ENCODE measurements at regions not wholly inside any gene's neighbourhood (a gene's known extent, or its start where the extent isn't known, plus 50 kb on each side); places are given as distances from the start of the nearest gene placed in this dataset.

DNA sequence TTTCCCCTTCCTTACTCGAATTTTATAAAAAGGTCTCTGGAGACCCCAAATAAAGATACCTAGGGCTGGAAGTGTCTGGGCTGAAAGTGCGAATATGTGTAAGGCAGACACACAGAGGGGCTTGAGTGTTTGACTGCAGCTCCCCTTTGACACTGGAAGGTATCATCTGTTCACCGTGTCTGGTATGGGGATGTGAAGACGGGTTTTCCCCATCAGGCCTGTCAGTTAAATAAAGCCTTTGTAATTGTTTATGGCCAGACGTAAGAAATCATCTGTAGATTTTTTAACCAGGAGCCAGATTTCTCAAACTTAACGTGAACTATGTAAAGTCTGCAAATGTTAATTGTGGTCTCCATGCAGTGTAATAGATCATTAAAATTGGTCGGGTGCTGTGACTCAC, 1173.4 kb downstream of the AMY1C start:
- Histone ChIP-seq H3K27me3 (ENCODE audit: control insufficient read depth, insufficient read depth, low read length) (no peaks in the 10 kb centered on the region), H3K27ac (ENCODE audit: low read depth, low read length) (no peak overlapping the region), H3K4me3 (ENCODE audit: low read length) (no peak overlapping the region), H3K36me3 (ENCODE audit: control insufficient read depth, insufficient read depth, low read length) (no peaks in the 10 kb centered on the region), H3K9ac (ENCODE audit: low read length) (no peak overlapping the region), H3K4me1 (ENCODE audit: control insufficient read depth, insufficient read depth, low read length) (no peaks in the 10 kb centered on the region)

DNA sequence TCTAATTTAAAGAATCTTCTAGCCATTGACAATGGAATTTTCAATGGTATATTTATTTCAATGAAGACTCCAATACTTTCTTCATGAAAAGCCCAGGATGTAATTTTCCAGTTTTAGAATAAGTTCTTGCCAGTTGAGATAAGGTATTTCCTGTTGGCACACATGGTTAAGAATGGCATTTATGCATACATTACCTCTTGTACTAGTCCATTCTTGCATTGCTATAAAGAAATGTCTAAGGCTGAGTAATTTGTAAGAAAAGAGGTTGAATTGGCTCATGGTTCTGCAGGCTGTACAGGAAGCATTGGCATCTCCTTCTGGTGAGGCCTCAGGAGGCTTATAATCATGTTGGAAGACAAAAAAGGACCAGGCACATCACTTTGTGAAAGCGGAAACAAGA, 1179.6 kb downstream of the AMY1C start:
- Histone ChIP-seq H3K9ac (ENCODE audit: low read length) (no peak overlapping the region), H3K4me1 (ENCODE audit: control insufficient read depth, insufficient read depth, low read length) (no peaks in the 10 kb centered on the region), H3K27ac (ENCODE audit: low read depth, low read length) (no peak overlapping the region), H3K4me3 (ENCODE audit: low read length) (no peak overlapping the region), H3K36me3 (ENCODE audit: control insufficient read depth, insufficient read depth, low read length) (no peaks in the 10 kb centered on the region), H3K27me3 (ENCODE audit: control insufficient read depth, insufficient read depth, low read length) (no peaks in the 10 kb centered on the region)

DNA sequence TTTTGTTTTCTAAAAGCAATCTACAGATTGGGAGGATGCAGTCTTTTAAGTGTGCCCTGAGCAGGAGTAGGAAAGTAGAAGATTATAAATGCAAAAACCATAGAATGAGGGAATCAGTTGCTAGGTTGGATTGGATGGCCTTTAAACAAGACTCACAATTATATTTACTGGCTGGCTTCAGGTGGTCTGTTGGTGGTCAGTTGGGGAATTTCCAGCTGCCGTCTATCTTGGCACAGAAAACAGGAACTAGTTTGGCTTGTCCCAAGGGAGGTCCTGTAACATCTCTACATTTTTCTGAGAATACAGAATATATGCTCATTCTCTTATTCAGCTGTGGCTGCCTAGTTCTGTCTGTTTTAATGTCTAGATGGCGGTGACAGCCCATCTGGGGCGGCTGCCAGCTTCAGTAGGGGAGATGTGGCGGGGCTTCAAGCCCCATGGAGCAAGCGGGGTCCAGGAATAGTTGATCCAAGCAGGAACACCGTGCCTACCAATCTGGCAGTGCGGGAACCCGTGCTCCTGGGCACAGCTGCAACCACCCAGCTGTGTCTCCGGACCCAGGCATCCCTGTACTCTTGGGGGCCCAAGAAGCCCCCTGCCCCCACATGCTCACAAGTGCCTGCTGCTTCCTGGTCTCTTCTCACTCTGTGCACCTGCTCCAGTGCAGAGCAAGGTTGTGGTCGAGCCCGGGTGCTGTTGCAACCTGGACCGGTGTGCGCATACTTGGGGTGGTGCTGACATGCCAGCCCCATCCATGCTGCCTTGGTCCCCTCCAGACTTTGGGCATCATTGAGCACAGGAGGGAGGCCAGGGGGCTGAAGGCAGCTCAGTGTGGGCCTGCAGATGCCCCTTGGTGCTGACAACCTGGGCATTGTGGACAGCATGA, 1182.6 kb downstream of the AMY1C start:
- Histone ChIP-seq H3K4me1 (ENCODE audit: control insufficient read depth, insufficient read depth, low read length) (no peaks in the 10 kb centered on the region), H3K4me3 (ENCODE audit: low read length) (no peak overlapping the region), H3K27me3 (ENCODE audit: control insufficient read depth, insufficient read depth, low read length) (no peaks in the 10 kb centered on the region), H3K27ac (ENCODE audit: low read depth, low read length) (no peak overlapping the region), H3K9ac (ENCODE audit: low read length) (no peak overlapping the region), H3K36me3 (ENCODE audit: control insufficient read depth, insufficient read depth, low read length) (no peaks in the 10 kb centered on the region)

DNA sequence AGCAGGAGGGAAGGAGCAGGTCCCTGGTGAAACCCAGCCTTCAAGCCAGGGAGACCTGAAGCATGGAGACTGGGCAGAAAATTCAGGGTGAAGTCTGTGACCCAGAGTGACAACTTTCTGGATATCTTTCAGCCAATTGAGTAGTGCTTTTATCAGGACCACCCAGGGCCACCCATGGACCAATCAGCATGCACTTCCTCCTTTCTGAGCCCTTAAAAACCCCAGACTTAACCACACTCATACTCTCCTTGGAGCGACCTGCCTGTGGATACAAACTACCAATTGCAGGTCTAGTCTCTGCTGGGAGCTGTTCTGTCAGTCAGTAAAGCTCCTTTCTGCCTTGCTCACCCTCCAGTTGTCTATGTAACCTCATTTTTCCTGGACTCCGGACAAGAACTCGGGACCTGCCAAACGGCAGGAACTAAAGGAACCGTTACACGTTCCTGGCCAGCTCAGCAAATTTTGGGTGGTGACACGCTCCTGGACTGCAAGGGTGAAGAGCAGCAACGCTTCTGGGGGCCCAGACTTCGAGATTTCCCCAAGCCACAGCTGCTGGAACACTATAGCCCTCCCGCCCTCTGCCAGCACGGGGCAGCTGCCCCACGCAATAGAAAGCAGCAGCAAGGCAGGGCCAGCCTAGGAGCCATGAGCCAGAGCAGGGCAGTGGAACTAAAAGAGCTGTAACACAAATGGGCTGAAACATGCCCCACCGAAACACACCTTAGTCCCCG, 1183.4 kb downstream of the AMY1C start:
- Histone ChIP-seq H3K27me3 (ENCODE audit: control insufficient read depth, insufficient read depth, low read length) (no peaks in the 10 kb centered on the region), H3K27ac (ENCODE audit: low read depth, low read length) (no peak overlapping the region), H3K36me3 (ENCODE audit: control insufficient read depth, insufficient read depth, low read length) (no peaks in the 10 kb centered on the region)

DNA sequence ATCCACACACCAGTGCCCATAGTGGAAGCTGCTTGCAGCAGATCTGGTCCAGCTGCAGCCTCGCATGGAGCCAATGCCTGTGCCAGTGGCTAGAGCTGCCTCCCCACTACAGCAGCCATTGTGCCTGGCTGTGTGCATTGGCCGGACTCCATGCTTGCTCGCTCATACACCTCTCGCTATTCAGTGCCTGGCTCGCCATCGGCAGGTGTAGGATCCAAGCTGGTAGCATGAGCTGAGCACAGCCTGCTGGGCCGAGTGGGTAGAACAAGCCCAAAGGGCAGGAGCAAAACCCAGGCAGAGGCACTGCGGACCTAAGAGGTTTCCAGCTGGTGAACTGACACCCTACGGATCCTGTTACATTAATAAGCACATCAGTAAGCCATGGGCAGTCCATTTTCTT, 1184.1 kb downstream of the AMY1C start:
- H3K9ac ChIP-seq (ENCODE audit: low read length) = no peak overlapping the region
- H3K36me3 ChIP-seq (ENCODE audit: control insufficient read depth, insufficient read depth, low read length) = no peaks in the 10 kb centered on the region
- no peak overlapping the region for H3K27ac ChIP-seq (ENCODE audit: low read depth, low read length)
- H3K27me3 ChIP-seq (ENCODE audit: control insufficient read depth, insufficient read depth, low read length) = no peaks in the 10 kb centered on the region
- no peaks in the 10 kb centered on the region for H3K4me1 ChIP-seq (ENCODE audit: control insufficient read depth, insufficient read depth, low read length)
- no peak overlapping the region for H3K4me3 ChIP-seq (ENCODE audit: low read length)

More for the DNA sequence above, 1183.4 kb downstream of the AMY1C start:
- H3K4me3 ChIP-seq (ENCODE audit: low read length) = no peak overlapping the region
- H3K4me1 ChIP-seq (ENCODE audit: control insufficient read depth, insufficient read depth, low read length) = no peaks in the 10 kb centered on the region
- no peak overlapping the region for H3K9ac ChIP-seq (ENCODE audit: low read length)

DNA sequence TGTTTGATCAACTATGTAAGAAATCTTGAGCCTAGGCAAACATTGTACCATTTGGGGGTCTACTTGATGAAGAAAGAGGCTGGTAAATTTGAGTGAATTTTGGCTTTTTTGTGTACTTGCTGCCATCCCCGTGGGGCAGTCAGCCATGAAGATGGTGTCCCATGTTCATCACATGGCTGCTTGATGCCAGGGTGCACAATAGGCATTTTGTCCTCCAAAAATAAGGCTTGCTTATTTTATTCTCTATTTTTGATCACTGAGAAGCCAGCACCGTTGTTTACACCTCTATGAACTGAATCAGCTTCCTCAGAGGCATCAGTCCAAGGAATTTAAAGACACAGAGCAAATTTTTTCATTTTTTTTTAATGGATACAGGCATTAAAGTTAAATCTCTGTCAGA, 1195.7 kb downstream of the AMY1C start:
- no peaks in the 10 kb centered on the region for H3K36me3 ChIP-seq (ENCODE audit: control insufficient read depth, insufficient read depth, low read length)
- H3K4me1 ChIP-seq (ENCODE audit: control insufficient read depth, insufficient read depth, low read length) = no peaks in the 10 kb centered on the region
- H3K4me3 ChIP-seq (ENCODE audit: low read length) = no peak overlapping the region
- no peak overlapping the region for H3K27ac ChIP-seq (ENCODE audit: low read depth, low read length)
- no peaks in the 10 kb centered on the region for H3K27me3 ChIP-seq (ENCODE audit: control insufficient read depth, insufficient read depth, low read length)
- no peak overlapping the region for H3K9ac ChIP-seq (ENCODE audit: low read length)

DNA sequence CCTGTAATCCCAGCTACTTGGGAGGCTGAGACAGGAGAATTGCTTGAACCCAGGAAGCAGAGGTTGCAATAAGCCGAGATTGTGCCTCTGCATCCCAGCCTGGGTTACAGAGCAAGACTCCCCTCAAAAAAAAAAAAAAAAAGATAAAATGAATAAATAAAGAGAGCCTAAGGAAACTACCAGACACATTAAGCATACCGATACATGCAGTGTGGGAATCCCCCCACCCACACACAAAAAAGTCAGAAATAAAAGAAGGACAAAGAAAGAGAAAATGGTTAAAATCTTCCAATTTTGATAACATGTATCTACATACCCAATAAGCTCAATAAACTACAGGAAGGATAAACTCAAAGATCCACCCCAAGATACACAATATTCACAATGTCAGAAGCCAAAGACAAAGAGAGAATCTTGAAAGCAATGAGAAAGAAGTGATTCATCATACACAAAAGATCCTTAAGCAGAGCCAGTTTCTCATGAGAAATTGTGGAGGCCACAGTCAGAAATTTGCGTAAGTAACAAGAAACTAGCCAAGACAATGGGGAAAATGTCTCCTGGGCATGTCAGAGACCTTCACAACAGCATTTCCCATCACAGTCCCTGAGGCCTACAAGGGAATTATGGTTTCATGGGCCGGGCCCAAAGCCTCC, 1197.0 kb downstream of the AMY1C start:
- Histone ChIP-seq H3K9ac (ENCODE audit: low read length) (no peak overlapping the region), H3K36me3 (ENCODE audit: control insufficient read depth, insufficient read depth, low read length) (no peaks in the 10 kb centered on the region), H3K27ac (ENCODE audit: low read depth, low read length) (no peak overlapping the region), H3K27me3 (ENCODE audit: control insufficient read depth, insufficient read depth, low read length) (no peaks in the 10 kb centered on the region), H3K4me3 (ENCODE audit: low read length) (no peak overlapping the region), H3K4me1 (ENCODE audit: control insufficient read depth, insufficient read depth, low read length) (no peaks in the 10 kb centered on the region)

DNA sequence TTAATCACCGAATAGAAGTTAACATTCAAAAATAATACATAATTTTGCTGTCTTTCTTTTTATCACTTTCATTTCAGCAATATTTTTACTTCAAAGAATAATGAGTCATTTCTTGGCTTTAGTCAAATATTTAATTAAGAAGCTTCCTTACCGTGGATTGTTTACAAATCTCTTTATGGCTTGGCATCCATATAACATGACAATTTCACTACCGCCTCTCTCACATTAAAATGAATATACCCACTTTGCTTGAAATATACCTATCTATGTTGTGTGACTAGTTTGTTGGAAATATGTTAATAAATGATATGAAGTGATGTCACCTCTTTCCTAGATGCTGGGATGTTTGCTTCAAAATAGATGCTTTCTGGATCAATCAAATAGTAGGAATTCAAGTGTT, 1203.9 kb downstream of the AMY1C start:
- no peak overlapping the region for H3K9ac ChIP-seq (ENCODE audit: low read length)
- H3K4me1 ChIP-seq (ENCODE audit: control insufficient read depth, insufficient read depth, low read length) = no peaks in the 10 kb centered on the region
- no peaks in the 10 kb centered on the region for H3K27me3 ChIP-seq (ENCODE audit: control insufficient read depth, insufficient read depth, low read length)
- H3K27ac ChIP-seq (ENCODE audit: low read depth, low read length) = no peak overlapping the region
- H3K36me3 ChIP-seq (ENCODE audit: control insufficient read depth, insufficient read depth, low read length) = no peaks in the 10 kb centered on the region
- no peak overlapping the region for H3K4me3 ChIP-seq (ENCODE audit: low read length)

DNA sequence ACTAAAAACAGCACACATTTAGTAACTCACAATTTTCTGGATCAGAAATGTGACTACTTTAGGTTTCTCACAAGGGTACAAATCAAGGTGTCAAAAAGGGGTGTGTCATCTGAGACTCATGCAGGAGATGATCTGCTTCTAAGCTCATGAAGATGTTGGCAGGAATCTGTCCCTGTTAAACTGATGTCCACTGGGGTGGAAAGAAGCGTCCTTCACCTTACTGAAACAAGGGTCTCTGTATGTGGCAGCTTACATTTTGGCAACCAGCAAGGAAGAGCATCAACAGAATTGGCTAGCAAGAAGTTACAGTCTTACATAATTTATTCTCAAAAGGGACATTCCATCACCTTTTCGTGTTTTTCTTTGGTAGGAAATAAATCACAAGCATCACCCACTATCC, 1223.8 kb downstream of the AMY1C start:
- no peaks in the 10 kb centered on the region for H3K27me3 ChIP-seq (ENCODE audit: control insufficient read depth, insufficient read depth, low read length)
- H3K27ac ChIP-seq (ENCODE audit: low read depth, low read length) = no peak overlapping the region
- no peak overlapping the region for H3K9ac ChIP-seq (ENCODE audit: low read length)
- H3K36me3 ChIP-seq (ENCODE audit: control insufficient read depth, insufficient read depth, low read length) = no peaks in the 10 kb centered on the region
- H3K4me1 ChIP-seq (ENCODE audit: control insufficient read depth, insufficient read depth, low read length) = no peaks in the 10 kb centered on the region
- H3K4me3 ChIP-seq (ENCODE audit: low read length) = no peak overlapping the region

DNA sequence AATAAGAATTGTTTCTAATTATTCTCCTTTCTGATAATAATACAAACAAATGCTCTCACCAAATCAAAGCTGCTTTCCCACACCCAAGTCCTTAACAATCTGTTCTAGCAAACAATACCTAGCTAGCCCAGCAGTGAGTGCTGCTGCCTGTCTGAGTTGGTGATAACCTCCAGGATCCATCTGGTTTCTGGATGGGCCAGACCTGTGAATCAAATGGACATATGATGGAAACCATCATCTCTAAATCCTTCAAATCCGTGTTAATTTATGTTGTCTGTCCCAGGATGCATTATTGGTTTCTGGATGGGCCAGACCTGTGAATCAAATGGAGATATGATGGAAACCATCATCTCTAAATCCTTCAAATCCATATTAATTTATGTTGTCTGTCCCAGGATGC, 1230.0 kb downstream of the AMY1C start:
- H3K9ac ChIP-seq (ENCODE audit: low read length) = no peak overlapping the region

DNA sequence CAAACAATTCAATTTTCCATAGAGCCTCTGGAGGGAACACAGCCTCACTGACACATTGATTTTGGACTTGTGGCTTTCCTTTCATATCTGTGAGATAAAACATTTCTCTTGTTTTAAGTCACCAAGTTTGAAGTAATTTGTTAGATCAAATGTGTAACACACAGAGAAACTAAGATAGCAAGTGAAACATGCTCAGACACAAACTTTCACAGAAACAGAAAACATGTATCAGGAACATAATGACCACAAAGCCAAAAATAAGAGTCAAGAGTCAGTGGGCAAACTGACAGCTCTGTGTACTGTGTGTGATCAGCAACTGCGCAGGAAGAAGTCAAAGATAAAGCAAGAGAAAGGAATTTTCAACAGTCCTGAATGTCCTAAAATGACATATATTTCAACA, 1237.5 kb downstream of the AMY1C start:
- Histone ChIP-seq H3K36me3 (ENCODE audit: control insufficient read depth, insufficient read depth, low read length) (no peaks in the 10 kb centered on the region), H3K4me3 (ENCODE audit: low read length) (no peak overlapping the region), H3K27me3 (ENCODE audit: control insufficient read depth, insufficient read depth, low read length) (no peaks in the 10 kb centered on the region), H3K4me1 (ENCODE audit: control insufficient read depth, insufficient read depth, low read length) (no peaks in the 10 kb centered on the region), H3K27ac (ENCODE audit: low read depth, low read length) (no peak overlapping the region), H3K9ac (ENCODE audit: low read length) (no peak overlapping the region)

More for the DNA sequence above, 1230.0 kb downstream of the AMY1C start:
- no peak overlapping the region for H3K4me3 ChIP-seq (ENCODE audit: low read length)
- H3K4me1 ChIP-seq (ENCODE audit: control insufficient read depth, insufficient read depth, low read length) = no peaks in the 10 kb centered on the region
- no peak overlapping the region for H3K27ac ChIP-seq (ENCODE audit: low read depth, low read length)
- no peaks in the 10 kb centered on the region for H3K36me3 ChIP-seq (ENCODE audit: control insufficient read depth, insufficient read depth, low read length)
- H3K27me3 ChIP-seq (ENCODE audit: control insufficient read depth, insufficient read depth, low read length) = no peaks in the 10 kb centered on the region

DNA sequence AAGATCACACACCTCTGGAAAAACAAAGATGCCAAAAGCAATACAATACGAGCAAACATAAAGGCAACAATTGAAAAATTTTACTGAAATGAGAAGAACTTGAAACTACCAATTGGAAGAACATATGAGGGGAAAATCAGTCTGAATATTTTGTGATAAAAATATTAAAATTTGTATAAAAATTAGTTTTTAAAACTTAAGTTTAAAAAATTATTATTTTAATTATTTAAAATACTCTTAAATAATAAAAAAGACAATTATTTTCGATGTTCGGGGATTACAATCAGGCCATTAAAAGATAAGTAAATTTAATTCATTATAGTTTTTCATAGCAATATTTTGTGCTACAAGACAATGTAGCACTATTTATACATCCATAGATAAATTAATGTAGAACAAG, 1239.3 kb downstream of the AMY1C start:
- H3K4me3 ChIP-seq (ENCODE audit: low read length) = no peak overlapping the region
- no peak overlapping the region for H3K9ac ChIP-seq (ENCODE audit: low read length)
- H3K27ac ChIP-seq (ENCODE audit: low read depth, low read length) = no peak overlapping the region
- H3K27me3 ChIP-seq (ENCODE audit: control insufficient read depth, insufficient read depth, low read length) = no peaks in the 10 kb centered on the region
- no peaks in the 10 kb centered on the region for H3K36me3 ChIP-seq (ENCODE audit: control insufficient read depth, insufficient read depth, low read length)
- H3K4me1 ChIP-seq (ENCODE audit: control insufficient read depth, insufficient read depth, low read length) = no peaks in the 10 kb centered on the region
